ENCODE measurements at regions not wholly inside any gene's neighbourhood (a gene's known extent, or its start where the extent isn't known, plus 50 kb on each side); places are given as distances from the start of the nearest gene placed in this dataset.

DNA sequence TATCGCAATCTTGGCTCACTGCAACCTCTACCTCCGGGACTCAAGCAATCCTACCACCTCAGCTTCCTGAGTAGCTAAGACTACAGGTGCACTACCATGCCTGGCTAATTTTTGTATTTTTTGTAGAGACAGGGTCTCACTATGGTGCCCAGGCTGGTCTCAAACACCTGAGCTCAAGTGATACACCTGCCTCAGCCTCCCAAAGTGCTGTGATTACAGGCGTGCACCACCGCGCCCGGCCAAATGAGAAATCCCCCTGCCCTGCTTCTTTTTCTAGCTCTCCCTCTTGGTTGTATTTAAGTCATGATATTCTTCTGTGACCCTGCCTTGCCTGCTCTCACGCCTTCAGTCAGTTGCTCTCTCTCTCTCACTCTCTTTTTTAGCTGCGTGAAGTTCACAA lies 157.0 kb upstream of the SH3BP4 start:
- TF ChIP-seq, protein P1, sequence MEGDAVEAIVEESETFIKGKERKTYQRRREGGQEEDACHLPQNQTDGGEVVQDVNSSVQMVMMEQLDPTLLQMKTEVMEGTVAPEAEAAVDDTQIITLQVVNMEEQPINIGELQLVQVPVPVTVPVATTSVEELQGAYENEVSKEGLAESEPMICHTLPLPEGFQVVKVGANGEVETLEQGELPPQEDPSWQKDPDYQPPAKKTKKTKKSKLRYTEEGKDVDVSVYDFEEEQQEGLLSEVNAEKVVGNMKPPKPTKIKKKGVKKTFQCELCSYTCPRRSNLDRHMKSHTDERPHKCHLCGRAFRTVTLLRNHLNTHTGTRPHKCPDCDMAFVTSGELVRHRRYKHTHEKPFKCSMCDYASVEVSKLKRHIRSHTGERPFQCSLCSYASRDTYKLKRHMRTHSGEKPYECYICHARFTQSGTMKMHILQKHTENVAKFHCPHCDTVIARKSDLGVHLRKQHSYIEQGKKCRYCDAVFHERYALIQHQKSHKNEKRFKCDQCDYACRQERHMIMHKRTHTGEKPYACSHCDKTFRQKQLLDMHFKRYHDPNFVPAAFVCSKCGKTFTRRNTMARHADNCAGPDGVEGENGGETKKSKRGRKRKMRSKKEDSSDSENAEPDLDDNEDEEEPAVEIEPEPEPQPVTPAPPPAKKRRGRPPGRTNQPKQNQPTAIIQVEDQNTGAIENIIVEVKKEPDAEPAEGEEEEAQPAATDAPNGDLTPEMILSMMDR (conservative IDR thresholded peaks at IDR 0.05; ENCODE audit: low read depth, low read length), result no peak
- no peak for TF ChIP-seq EZH2 (IDR thresholded peaks at IDR 0.05; ENCODE audit: borderline replicate concordance, low read depth, low read length, poor library complexity, severe bottlenecking)

Data from A673 (cell line).